Peyer's patch (tissue), 4 donors: ENCODE measurements at regions not wholly inside any gene's neighbourhood (a gene's known extent, or its start where the extent isn't known, plus 50 kb on each side); places are given as distances from the start of the nearest gene placed in this dataset.

Source experiments
- CTCF ChIP-seq, 6 experiments: fragments of 450-650 bp in 4 of 6; fragments of 200-600 bp in 2 of 6; sonication (generic) in 1 of 6; IDR thresholded peaks; one replicate each; pipeline ENCODE4 v1.5.1; 2017 to 2019; ENCODE audit warnings: antibody characterized with exemption in 6 of 6, mild to moderate bottlenecking in 3 of 6, moderate library complexity in 1 of 6
- POLR2A ChIP-seq, 2 donors: fragments of 450-650 bp; IDR thresholded peaks; one replicate each; pipeline ENCODE4 v1.5.1; 2017; ENCODE audit warnings: antibody characterized with exemption in 2 of 2, mild to moderate bottlenecking in 2 of 2, moderate library complexity in 2 of 2

- TF ChIP-seq CTCF (IDR thresholded peaks at IDR 0.05) (no peak), POLR2A (IDR thresholded peaks at IDR 0.05) (no peak)
Measured at GRCh38 chr4:58090539-58090938, 980.4 kb upstream of the IGFBP7 start.
